ENCODE measurements at regions not wholly inside any gene's neighbourhood (a gene's known extent, or its start where the extent isn't known, plus 50 kb on each side); places are given as distances from the start of the nearest gene placed in this dataset.
"Not testable (repeated sequence)": the region's sequence is repeated elsewhere in the genome, so short reads cannot be mapped to it uniquely, and the experiment has no call there.

DNA sequence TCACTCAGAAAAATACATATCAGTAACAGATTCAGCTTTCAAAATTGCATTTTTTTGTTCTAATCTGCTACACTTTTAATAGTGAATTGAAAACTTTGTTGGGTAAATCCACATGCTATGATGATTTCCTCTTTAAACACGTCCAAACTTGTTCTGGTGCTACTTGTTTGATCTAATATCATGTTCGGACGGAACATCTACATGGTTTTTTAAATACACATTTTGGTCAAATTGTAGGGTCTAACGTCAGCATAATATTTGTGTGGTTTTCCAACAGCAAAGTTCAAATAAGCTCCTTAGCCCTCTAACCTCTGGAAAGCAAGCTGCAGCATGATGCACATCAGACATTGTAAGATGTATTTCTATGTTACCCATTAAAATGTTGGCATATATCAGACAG lies 98.5 kb upstream of the OSTN start:
- Histone ChIP-seq H3K4me2 (ENCODE audit: low read length) (no peak overlapping the region), H3K79me2 (ENCODE audit: control insufficient read depth, insufficient read depth, low read length) (no peaks in the 10 kb centered on the region), H3K4me1 (ENCODE audit: control insufficient read depth, low read depth, low read length) (no peaks in the 10 kb centered on the region), H2AK5ac (ENCODE audit: low read length) (no peak overlapping the region), H3K4me3 (ENCODE audit: low read length) (no peak overlapping the region), H2BK15ac (replicated peaks; ENCODE audit: low read depth) (no peak overlapping the region), H2BK5ac (ENCODE audit: low read length) (no peak overlapping the region), H3K23ac (ENCODE audit: low read length) (no peak overlapping the region), H3K56ac (ENCODE audit: low read length) (no peak overlapping the region), H3K4ac (ENCODE audit: low read depth, low read length) (no peak overlapping the region), H3K18ac (ENCODE audit: low read length) (no peak overlapping the region), H3K9ac (ENCODE audit: low read length) (no peak overlapping the region), H4K5ac (ENCODE audit: low read length) (no peak overlapping the region), H3K79me1 (ENCODE audit: low read length) (no peaks in the 10 kb centered on the region), H4K8ac (ENCODE audit: low read depth, low read length) (no peak overlapping the region), H3K27ac (ENCODE audit: low read depth, low read length) (no peak overlapping the region), H3K27me3 (ENCODE audit: insufficient read depth, low read length, poor library complexity) (no peaks in the 10 kb centered on the region), H2BK120ac (ENCODE audit: low read depth, low read length) (no peak overlapping the region), H3K36me3 (ENCODE audit: control insufficient read depth, insufficient read depth, low read length) (no peaks in the 10 kb centered on the region)
- no CpG with 5 or more reads among the region's 4 CpGs for WGBS (ENCODE audit: extremely low coverage, insufficient coverage, low lambda C conversion rate)
- no peak for DNase-seq

GRCh38 chr3:191094057-191094845 lies 104.8 kb upstream of the OSTN start:
- Histone ChIP-seq H3K27ac (ENCODE audit: low read depth, low read length) (no peak overlapping the region), H4K5ac (ENCODE audit: low read length) (no peak overlapping the region), H2BK5ac (ENCODE audit: low read length) (no peak overlapping the region), H3K23ac (ENCODE audit: low read length) (no peak overlapping the region), H2BK15ac (replicated peaks; ENCODE audit: low read depth) (no peak overlapping the region), H2BK120ac (ENCODE audit: low read depth, low read length) (no peak overlapping the region), H2AK5ac (ENCODE audit: low read length) (no peak overlapping the region), H3K18ac (ENCODE audit: low read length) (no peak overlapping the region), H3K4me2 (ENCODE audit: low read length) (no peak overlapping the region), H4K8ac (ENCODE audit: low read depth, low read length) (no peak overlapping the region), H3K56ac (ENCODE audit: low read length) (no peak overlapping the region), H3K4ac (ENCODE audit: low read depth, low read length) (no peak overlapping the region), H3K9ac (ENCODE audit: low read length) (no peak overlapping the region), H3K36me3 (ENCODE audit: control insufficient read depth, insufficient read depth, low read length) (no peaks in the 10 kb centered on the region), H3K4me3 (ENCODE audit: low read length) (no peak overlapping the region), H3K79me1 (ENCODE audit: low read length) (no peaks in the 10 kb centered on the region), H3K27me3 (ENCODE audit: insufficient read depth, low read length, poor library complexity) (no peaks in the 10 kb centered on the region), H3K4me1 (ENCODE audit: control insufficient read depth, low read depth, low read length) (no peaks in the 10 kb centered on the region), H3K79me2 (ENCODE audit: control insufficient read depth, insufficient read depth, low read length) (no peaks in the 10 kb centered on the region)
- no peak for DNase-seq
- WGBS (ENCODE audit: extremely low coverage, insufficient coverage, low lambda C conversion rate), result no CpG with 5 or more reads among the region's 3 CpGs

GRCh38 chr3:191087391-191087790 lies 111.7 kb upstream of the OSTN start:
- no CpG with 5 or more reads among the region's 3 CpGs for WGBS (ENCODE audit: extremely low coverage, insufficient coverage, low lambda C conversion rate)
- H2BK15ac ChIP-seq (replicated peaks; ENCODE audit: low read depth), result no peak overlapping the region
- DNase-seq, result no peak
- H4K8ac ChIP-seq (ENCODE audit: low read depth, low read length), result no peak overlapping the region
- H2BK120ac ChIP-seq (ENCODE audit: low read depth, low read length), result no peak overlapping the region
- H3K36me3 ChIP-seq (ENCODE audit: control insufficient read depth, insufficient read depth, low read length), result no peaks in the 10 kb centered on the region
- no peaks in the 10 kb centered on the region for H3K79me2 ChIP-seq (ENCODE audit: control insufficient read depth, insufficient read depth, low read length)
- H3K4ac ChIP-seq (ENCODE audit: low read depth, low read length), result no peak overlapping the region
- no peak overlapping the region for H4K5ac ChIP-seq (ENCODE audit: low read length)
- no peak overlapping the region for H3K56ac ChIP-seq (ENCODE audit: low read length)
- no peak overlapping the region for H2AK5ac ChIP-seq (ENCODE audit: low read length)
- no peak overlapping the region for H3K9ac ChIP-seq (ENCODE audit: low read length)
- no peak overlapping the region for H3K18ac ChIP-seq (ENCODE audit: low read length)
- no peak overlapping the region for H3K27ac ChIP-seq (ENCODE audit: low read depth, low read length)
- H3K4me1 ChIP-seq (ENCODE audit: control insufficient read depth, low read depth, low read length), result no peaks in the 10 kb centered on the region
- no peaks in the 10 kb centered on the region for H3K79me1 ChIP-seq (ENCODE audit: low read length)
- H3K27me3 ChIP-seq (ENCODE audit: insufficient read depth, low read length, poor library complexity), result no peaks in the 10 kb centered on the region
- H3K23ac ChIP-seq (ENCODE audit: low read length), result no peak overlapping the region
- H3K4me3 ChIP-seq (ENCODE audit: low read length), result no peak overlapping the region
- no peak overlapping the region for H3K4me2 ChIP-seq (ENCODE audit: low read length)
- no peak overlapping the region for H2BK5ac ChIP-seq (ENCODE audit: low read length)

- no peak overlapping the region for H3K18ac ChIP-seq (ENCODE audit: low read length)
- H3K4me1 ChIP-seq (ENCODE audit: control insufficient read depth, low read depth, low read length), result no peaks in the 10 kb centered on the region
- DNase-seq, result no peak
- H3K79me1 ChIP-seq (ENCODE audit: low read length), result no peaks in the 10 kb centered on the region
- no peak overlapping the region for H2BK5ac ChIP-seq (ENCODE audit: low read length)
- H4K8ac ChIP-seq (ENCODE audit: low read depth, low read length), result no peak overlapping the region
- H3K23ac ChIP-seq (ENCODE audit: low read length), result no peak overlapping the region
- no peak overlapping the region for H3K4me2 ChIP-seq (ENCODE audit: low read length)
- H3K9ac ChIP-seq (ENCODE audit: low read length), result no peak overlapping the region
- no peak overlapping the region for H3K4ac ChIP-seq (ENCODE audit: low read depth, low read length)
- H2BK120ac ChIP-seq (ENCODE audit: low read depth, low read length), result no peak overlapping the region
- H3K4me3 ChIP-seq (ENCODE audit: low read length), result no peak overlapping the region
- H3K79me2 ChIP-seq (ENCODE audit: control insufficient read depth, insufficient read depth, low read length), result no peaks in the 10 kb centered on the region
- no peak overlapping the region for H2AK5ac ChIP-seq (ENCODE audit: low read length)
- no CpG with 5 or more reads among the region's 3 CpGs for whole genome bisulfite sequencing (ENCODE audit: extremely low coverage, insufficient coverage, low lambda C conversion rate)
- H3K36me3 ChIP-seq (ENCODE audit: control insufficient read depth, insufficient read depth, low read length), result no peaks in the 10 kb centered on the region
- H4K5ac ChIP-seq (ENCODE audit: low read length), result no peak overlapping the region
- no peak overlapping the region for H3K27ac ChIP-seq (ENCODE audit: low read depth, low read length)
- H3K56ac ChIP-seq (ENCODE audit: low read length), result no peak overlapping the region
- no peak overlapping the region for H2BK15ac ChIP-seq (replicated peaks; ENCODE audit: low read depth)
- H3K27me3 ChIP-seq (ENCODE audit: insufficient read depth, low read length, poor library complexity), result no peaks in the 10 kb centered on the region
These were observed 114.0 kb upstream of the OSTN start for GRCh38 chr3:191085091-191085490.

DNA sequence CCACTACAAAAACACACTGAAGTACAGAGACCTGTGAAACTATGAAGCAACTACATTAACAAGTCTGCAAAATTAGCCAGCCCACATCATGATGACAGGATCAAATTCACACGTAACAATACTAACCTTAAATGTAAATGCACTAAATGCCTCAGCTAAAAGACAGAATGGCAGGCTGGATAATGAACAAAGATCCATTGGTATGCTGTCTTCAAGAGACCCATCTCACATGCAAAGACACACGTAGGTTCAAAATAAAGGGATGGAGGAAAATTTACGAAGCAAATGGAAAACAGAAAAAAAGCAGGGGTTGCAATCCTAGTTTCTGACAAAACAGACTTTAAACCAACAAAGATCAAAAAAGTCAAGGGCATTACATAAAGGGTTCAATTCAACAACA lies 120.1 kb upstream of the OSTN start:
- not testable (repeated sequence) for H3K36me3 ChIP-seq (ENCODE audit: control insufficient read depth, insufficient read depth, low read length); H3K79me2 ChIP-seq (ENCODE audit: control insufficient read depth, insufficient read depth, low read length); H3K4ac ChIP-seq (ENCODE audit: low read depth, low read length); H2BK15ac ChIP-seq (replicated peaks; ENCODE audit: low read depth); H2AK5ac ChIP-seq (ENCODE audit: low read length); H3K9ac ChIP-seq (ENCODE audit: low read length); DNase-seq; H3K27me3 ChIP-seq (ENCODE audit: insufficient read depth, low read length, poor library complexity); H4K5ac ChIP-seq (ENCODE audit: low read length); H2BK120ac ChIP-seq (ENCODE audit: low read depth, low read length); H3K4me3 ChIP-seq (ENCODE audit: low read length); H3K79me1 ChIP-seq (ENCODE audit: low read length); H3K23ac ChIP-seq (ENCODE audit: low read length); H3K4me1 ChIP-seq (ENCODE audit: control insufficient read depth, low read depth, low read length); H2BK5ac ChIP-seq (ENCODE audit: low read length); H3K27ac ChIP-seq (ENCODE audit: low read depth, low read length); H3K4me2 ChIP-seq (ENCODE audit: low read length); H4K8ac ChIP-seq (ENCODE audit: low read depth, low read length); H3K56ac ChIP-seq (ENCODE audit: low read length); H3K18ac ChIP-seq (ENCODE audit: low read length)
- no CpG with 5 or more reads among the region's 3 CpGs for WGBS (ENCODE audit: extremely low coverage, insufficient coverage, low lambda C conversion rate)

Measured in mesendoderm (in vitro differentiated cells).